Tibial nerve (tissue), 4 donors: ENCODE measurements at regions not wholly inside any gene's neighbourhood (a gene's known extent, or its start where the extent isn't known, plus 50 kb on each side); places are given as distances from the start of the nearest gene placed in this dataset.

Experiments
- CTCF ChIP-seq, 5 experiments: fragments of 200-600 bp in 3 of 5; fragments of 450-650 bp in 2 of 5; sonication (generic) in 3 of 5; IDR thresholded peaks; one replicate each; pipeline ENCODE4 v1.5.1; 2016 to 2019; ENCODE audit warnings: antibody characterized with exemption in 5 of 5, mild to moderate bottlenecking in 3 of 5, moderate library complexity in 2 of 5
- EP300 ChIP-seq, 2 donors: sonication (generic); formaldehyde crosslinking; IDR thresholded peaks; one replicate each; pipeline ENCODE4 v1.6.1; 2017; ENCODE audit warnings: antibody characterized with exemption in 2 of 2, mild to moderate bottlenecking in 1 of 2

DNA sequence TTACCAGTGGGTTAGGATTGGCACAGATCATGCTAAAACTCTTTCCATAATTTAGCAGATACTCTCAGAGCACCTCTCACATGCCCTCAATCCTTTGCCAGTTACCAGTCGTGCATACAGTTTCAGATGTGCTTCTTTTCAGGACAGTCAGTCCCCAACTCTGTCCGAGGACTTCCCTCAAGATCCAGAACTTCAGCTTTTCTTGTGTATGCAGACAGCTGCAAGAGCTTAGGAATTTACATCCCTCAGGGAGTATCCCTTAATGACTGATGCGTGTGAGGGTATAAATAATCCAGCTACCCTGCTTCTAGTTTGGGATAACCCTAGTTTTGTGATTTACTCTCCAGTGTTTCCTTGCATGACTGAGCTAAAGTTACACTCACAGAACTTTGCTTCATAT lies 393.0 kb upstream of the PLXNA2 start:
- TF ChIP-seq CTCF (IDR thresholded peaks at IDR 0.05) = no peak
- no peak for TF ChIP-seq EP300 (IDR thresholded peaks at IDR 0.05)
